Memory B cell (primary cell): ENCODE measurements at regions not wholly inside any gene's neighbourhood (a gene's known extent, or its start where the extent isn't known, plus 50 kb on each side); places are given as distances from the start of the nearest gene placed in this dataset.

ENCODE experiments used
- ATAC-seq: fragments of 150-1000 bp; cut with Tn5 transposase; 2 replicates; pipeline ENCODE4 v1.10.0; 2021; ENCODE audit warnings: low read depth, mild to moderate bottlenecking, moderate library complexity
- DNase-seq, 2 donors: peaks; one replicate each; pipeline ENCODE4 v3.0.0; 2022; ENCODE audit warnings: low spot score in 2 of 2
- H3K27ac Mint-ChIP-seq: one replicate; pipeline ENCODE4 v1.8.0; 2022; ENCODE audit warnings: mild to moderate bottlenecking, moderate library complexity, mixed read lengths
- H3K27me3 Mint-ChIP-seq: one replicate; pipeline ENCODE4 v1.8.0; 2022; ENCODE audit warnings: mixed read lengths
- H3K36me3 Mint-ChIP-seq: one replicate; pipeline ENCODE4 v1.8.0; 2022; ENCODE audit warnings: mild to moderate bottlenecking, mixed read lengths
- H3K4me1 Mint-ChIP-seq: one replicate; pipeline ENCODE4 v1.8.0; 2022; ENCODE audit warnings: mixed read lengths
- H3K4me3 Mint-ChIP-seq: one replicate; pipeline ENCODE4 v1.8.0; 2022; ENCODE audit warnings: mild to moderate bottlenecking, moderate library complexity, mixed read lengths
- H3K9me3 Mint-ChIP-seq: one replicate; pipeline ENCODE4 v1.8.0; 2022; ENCODE audit warnings: mixed read lengths

GRCh38 chr2:195051401-195051800 is 605.6 kb upstream of the SLC39A10 start:
- H3K27me3 Mint-ChIP-seq: no peaks in the 10 kb centered on the region
- H3K36me3 Mint-ChIP-seq: no peaks in the 10 kb centered on the region
- H3K4me3 Mint-ChIP-seq: no peak overlapping the region
- no peaks in the 10 kb centered on the region for H3K9me3 Mint-ChIP-seq
- DNase-seq (no peak), ATAC-seq (no peak)
- no peaks in the 10 kb centered on the region for H3K4me1 Mint-ChIP-seq
- no peak overlapping the region for H3K27ac Mint-ChIP-seq

GRCh38 chr2:195049372-195050031 is 607.5 kb upstream of the SLC39A10 start:
- H3K4me1 Mint-ChIP-seq: no peaks in the 10 kb centered on the region
- DNase-seq (no peak), ATAC-seq (no peak)
- no peaks in the 10 kb centered on the region for H3K9me3 Mint-ChIP-seq
- no peaks in the 10 kb centered on the region for H3K27me3 Mint-ChIP-seq
- no peaks in the 10 kb centered on the region for H3K36me3 Mint-ChIP-seq
- no peak overlapping the region for H3K27ac Mint-ChIP-seq
- no peak overlapping the region for H3K4me3 Mint-ChIP-seq

- H3K36me3 Mint-ChIP-seq: no peaks in the 10 kb centered on the region
- no peak overlapping the region for H3K4me3 Mint-ChIP-seq
- ATAC-seq (no peak), DNase-seq (no peak)
- no peak overlapping the region for H3K27ac Mint-ChIP-seq
- no peaks in the 10 kb centered on the region for H3K4me1 Mint-ChIP-seq
- no peaks in the 10 kb centered on the region for H3K27me3 Mint-ChIP-seq
- H3K9me3 Mint-ChIP-seq: no peaks in the 10 kb centered on the region
Measured at GRCh38 chr2:195047955-195048354, 609.1 kb upstream of the SLC39A10 start.

DNA sequence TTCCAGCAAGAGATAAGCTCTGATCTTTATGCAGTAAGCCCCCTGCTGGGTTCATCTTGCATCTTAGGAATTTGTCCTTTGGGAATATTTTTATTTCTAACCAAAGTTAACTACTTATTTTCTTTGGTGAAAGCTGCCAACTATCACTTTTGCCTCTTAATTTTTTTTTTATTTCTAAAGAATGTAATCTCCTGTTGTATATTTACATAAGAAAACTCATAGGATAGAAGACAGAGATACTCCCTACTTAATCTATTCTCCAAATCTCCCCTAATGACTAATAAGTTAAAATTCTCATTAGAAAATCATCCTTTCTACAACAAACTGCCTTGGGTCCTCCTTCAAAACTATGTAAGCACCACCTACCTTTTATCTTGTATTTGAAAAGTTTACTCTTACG is 612.2 kb upstream of the SLC39A10 start:
- ATAC-seq: no peak
- no peak overlapping the region for H3K27ac Mint-ChIP-seq

DNA sequence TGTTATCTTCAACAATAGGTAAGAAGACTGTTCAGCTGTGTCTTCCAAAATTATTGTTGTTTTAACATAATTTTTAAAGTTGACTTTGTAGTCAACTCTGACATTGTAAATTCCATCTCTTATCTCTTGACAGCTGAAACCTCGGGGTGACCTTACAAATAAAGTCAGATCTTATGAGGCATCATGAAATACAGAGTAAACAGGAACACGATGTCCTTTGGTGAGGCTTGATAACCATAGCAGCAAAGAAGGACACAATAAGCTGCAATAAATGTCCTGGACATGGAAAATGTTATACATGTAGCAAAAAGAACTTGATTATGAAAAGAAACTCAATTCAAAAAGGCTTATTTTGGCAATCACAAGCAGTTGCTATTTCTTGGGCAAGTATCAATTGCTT is 618.9 kb upstream of the SLC39A10 start:
- no peak overlapping the region for H3K4me3 Mint-ChIP-seq
- H3K4me1 Mint-ChIP-seq: no peaks in the 10 kb centered on the region
- no peak for ATAC-seq
- no peaks in the 10 kb centered on the region for H3K36me3 Mint-ChIP-seq
- H3K27ac Mint-ChIP-seq: no peak overlapping the region
- no peak for DNase-seq
- peaks cover 1% of the 10 kb centered on the region for H3K27me3 Mint-ChIP-seq
- no peaks in the 10 kb centered on the region for H3K9me3 Mint-ChIP-seq

More for the DNA sequence above, 612.2 kb upstream of the SLC39A10 start:
- H3K9me3 Mint-ChIP-seq: no peaks in the 10 kb centered on the region
- no peaks in the 10 kb centered on the region for H3K4me1 Mint-ChIP-seq
- H3K4me3 Mint-ChIP-seq: no peak overlapping the region
- H3K27me3 Mint-ChIP-seq: peaks cover 1% of the 10 kb centered on the region
- no peaks in the 10 kb centered on the region for H3K36me3 Mint-ChIP-seq
- no peak for DNase-seq

DNA sequence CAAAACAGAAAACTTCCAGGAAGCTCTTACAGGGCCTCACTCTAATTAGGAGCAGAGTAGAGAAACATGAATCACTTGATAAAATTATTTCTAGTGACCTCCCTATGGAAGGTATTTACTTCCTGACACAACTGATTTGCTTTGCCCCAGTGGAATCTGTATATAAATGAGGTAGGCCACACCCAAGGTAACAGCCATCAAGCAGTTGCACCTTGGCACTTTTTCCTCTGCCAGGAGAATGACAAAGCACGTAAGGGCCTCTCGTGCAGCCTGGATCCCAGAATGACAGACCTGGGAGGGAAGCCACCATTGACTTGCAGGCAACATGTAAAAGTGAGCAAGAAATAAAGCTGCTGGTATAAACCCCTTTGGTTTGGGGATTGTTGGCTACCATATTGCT is 620.0 kb upstream of the SLC39A10 start:
- Mint-ChIP-seq H3K36me3 (no peaks in the 10 kb centered on the region), H3K27me3 (peaks cover 1% of the 10 kb centered on the region), H3K27ac (no peak overlapping the region), H3K9me3 (no peaks in the 10 kb centered on the region), H3K4me1 (no peaks in the 10 kb centered on the region), H3K4me3 (no peak overlapping the region)
- ATAC-seq (no peak), DNase-seq (no peak)

- H3K9me3 Mint-ChIP-seq: no peaks in the 10 kb centered on the region
- DNase-seq (no peak), ATAC-seq (no peak)
Measured at GRCh38 chr2:195031411-195031810, 625.6 kb upstream of the SLC39A10 start.

DNA sequence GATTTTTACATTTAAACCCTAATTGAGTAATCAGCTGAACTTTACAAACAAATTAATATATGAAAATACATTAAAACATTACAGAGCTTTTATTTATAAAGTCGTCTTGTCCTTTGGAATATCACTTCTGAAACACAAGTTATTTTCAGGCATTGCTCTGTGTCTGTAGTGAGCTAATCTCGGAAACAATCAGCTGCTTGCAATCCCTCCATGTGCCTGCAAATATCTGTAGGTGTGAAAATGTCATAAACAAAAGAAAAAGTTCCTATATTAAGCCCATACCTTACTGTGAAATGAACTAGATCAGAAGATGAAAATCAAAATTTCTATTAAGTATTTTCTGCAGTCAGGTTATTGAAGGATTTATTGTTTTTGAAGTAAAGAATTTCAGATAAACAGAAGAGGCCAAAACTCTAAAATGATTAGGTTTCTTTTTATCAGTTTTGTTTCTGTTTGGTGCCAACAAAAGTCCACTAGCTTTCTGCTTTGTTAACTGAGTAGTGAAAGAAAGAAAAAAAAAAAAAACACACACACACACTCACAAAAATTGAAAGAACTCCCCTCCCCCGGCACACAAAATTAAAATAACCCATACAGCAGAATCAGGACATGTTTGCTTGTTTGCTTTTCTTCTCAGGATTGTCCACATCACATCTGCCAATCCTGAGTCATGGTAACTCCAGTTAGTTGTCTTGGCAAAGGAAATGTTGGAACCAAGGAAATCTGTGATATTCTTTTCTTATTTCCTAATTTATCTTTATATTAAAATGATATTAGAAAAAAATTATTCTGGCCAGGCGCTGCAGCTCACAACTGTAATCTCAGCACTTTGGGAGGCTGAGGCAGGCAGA is 627.0 kb upstream of the SLC39A10 start:
- no peaks in the 10 kb centered on the region for H3K27me3 Mint-ChIP-seq

More at GRCh38 chr2:195031411-195031810, 625.6 kb upstream of the SLC39A10 start:
- Mint-ChIP-seq H3K36me3 (no peaks in the 10 kb centered on the region), H3K27ac (no peak overlapping the region), H3K4me3 (no peak overlapping the region), H3K27me3 (no peaks in the 10 kb centered on the region), H3K4me1 (no peaks in the 10 kb centered on the region)

DNA sequence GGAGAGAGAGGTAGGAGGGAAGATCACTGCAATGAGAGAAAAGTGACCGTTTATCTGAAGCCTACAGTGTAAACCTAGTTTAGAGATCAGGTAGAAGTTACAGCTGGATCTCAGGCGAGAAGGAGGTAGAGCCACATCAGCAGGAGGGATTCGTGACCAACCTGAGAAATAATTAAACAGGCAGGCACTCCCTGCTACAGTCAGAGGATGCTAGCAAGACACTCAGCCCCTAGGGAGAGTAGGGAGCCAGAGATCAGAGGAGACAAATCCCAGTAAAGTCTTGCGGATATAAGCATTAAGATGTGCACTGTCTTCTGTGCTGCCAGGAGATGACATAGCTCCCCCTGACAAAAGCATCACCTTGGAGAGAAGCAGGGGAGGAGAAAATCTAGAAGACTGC is 629.1 kb upstream of the SLC39A10 start:
- Mint-ChIP-seq H3K4me3 (no peak overlapping the region), H3K9me3 (no peaks in the 10 kb centered on the region), H3K27me3 (no peaks in the 10 kb centered on the region), H3K27ac (no peak overlapping the region), H3K4me1 (no peaks in the 10 kb centered on the region), H3K36me3 (no peaks in the 10 kb centered on the region)
- ATAC-seq (no peak), DNase-seq (no peak)

More for the DNA sequence above, 627.0 kb upstream of the SLC39A10 start:
- Mint-ChIP-seq H3K9me3 (no peaks in the 10 kb centered on the region), H3K4me1 (no peaks in the 10 kb centered on the region), H3K27ac (no peak overlapping the region), H3K36me3 (no peaks in the 10 kb centered on the region), H3K4me3 (no peak overlapping the region)
- ATAC-seq (no peak), DNase-seq (no peak)

- H3K4me1 Mint-ChIP-seq: peaks cover 7% of the 10 kb centered on the region
- H3K4me3 Mint-ChIP-seq: no peak overlapping the region
- H3K9me3 Mint-ChIP-seq: no peaks in the 10 kb centered on the region
Measured at GRCh38 chr2:195026261-195026660, 630.8 kb upstream of the SLC39A10 start.

GRCh38 chr2:195022508-195022830 is 634.6 kb upstream of the SLC39A10 start:
- H3K27ac Mint-ChIP-seq: no peak overlapping the region
- no peak overlapping the region for H3K4me3 Mint-ChIP-seq
- no peak for ATAC-seq
- DNase-seq: no peak
- no peaks in the 10 kb centered on the region for H3K36me3 Mint-ChIP-seq
- no peaks in the 10 kb centered on the region for H3K27me3 Mint-ChIP-seq
- peaks cover 7% of the 10 kb centered on the region for H3K4me1 Mint-ChIP-seq
- H3K9me3 Mint-ChIP-seq: no peaks in the 10 kb centered on the region

More at GRCh38 chr2:195026261-195026660, 630.8 kb upstream of the SLC39A10 start:
- H3K36me3 Mint-ChIP-seq: no peaks in the 10 kb centered on the region
- H3K27ac Mint-ChIP-seq: no peak overlapping the region
- H3K27me3 Mint-ChIP-seq: no peaks in the 10 kb centered on the region
- DNase-seq (no peak), ATAC-seq (no peak)

GRCh38 chr2:195021711-195022507 is 635.1 kb upstream of the SLC39A10 start:
- Mint-ChIP-seq H3K36me3 (no peaks in the 10 kb centered on the region), H3K4me3 (no peak overlapping the region), H3K4me1 (peaks cover 7% of the 10 kb centered on the region), H3K27ac (no peak overlapping the region), H3K27me3 (no peaks in the 10 kb centered on the region), H3K9me3 (no peaks in the 10 kb centered on the region)
- ATAC-seq: no peak
- DNase-seq: no peak

- Mint-ChIP-seq H3K36me3 (no peaks in the 10 kb centered on the region), H3K27ac (no peak overlapping the region), H3K4me3 (no peak overlapping the region), H3K27me3 (no peaks in the 10 kb centered on the region), H3K4me1 (peaks cover 7% of the 10 kb centered on the region), H3K9me3 (no peaks in the 10 kb centered on the region)
- no peak for DNase-seq
- no peak for ATAC-seq
Measured at GRCh38 chr2:195018462-195018861, 638.6 kb upstream of the SLC39A10 start.

- H3K4me3 Mint-ChIP-seq: no peak overlapping the region
- ATAC-seq (no peak), DNase-seq (no peak)
- no peaks in the 10 kb centered on the region for H3K36me3 Mint-ChIP-seq
- H3K4me1 Mint-ChIP-seq: peaks cover 7% of the 10 kb centered on the region
- no peak overlapping the region for H3K27ac Mint-ChIP-seq
- H3K9me3 Mint-ChIP-seq: no peaks in the 10 kb centered on the region
- no peaks in the 10 kb centered on the region for H3K27me3 Mint-ChIP-seq
Measured at GRCh38 chr2:195017890-195018289, 639.1 kb upstream of the SLC39A10 start.
